CD4-positive, alpha-beta T cell treated with Interleukin-2 at 100 ng/mL for 4 hours (primary cell): ENCODE measurements at regions not wholly inside any gene's neighbourhood (a gene's known extent, or its start where the extent isn't known, plus 50 kb on each side); places are given as distances from the start of the nearest gene placed in this dataset.

Experiments
- DNase-seq: peaks from one replicate; pipeline ENCODE4 v3.0.0-alpha.2; 2020; ENCODE audit warnings: low spot score

GRCh38 chr17:27391427-27391826, 64.8 kb upstream of the KSR1 start:
- DNase-seq, result no peak

- no peak for DNase-seq
Measured at GRCh38 chr17:27396045-27396444, 60.2 kb upstream of the KSR1 start.

- no peak for DNase-seq
Measured at GRCh38 chr17:27396941-27397340, 59.3 kb upstream of the KSR1 start.

GRCh38 chr17:27398691-27399090, 57.6 kb upstream of the KSR1 start:
- no peak for DNase-seq

- no peak for DNase-seq
Measured at GRCh38 chr17:27400991-27401390, 55.3 kb upstream of the KSR1 start.

GRCh38 chr17:27402943-27403342, 53.3 kb upstream of the KSR1 start:
- no peak for DNase-seq

GRCh38 chr17:27403480-27404005, 52.7 kb upstream of the KSR1 start:
- no peak for DNase-seq

- DNase-seq, result no peak
Measured at GRCh38 chr17:27404676-27405075, 51.6 kb upstream of the KSR1 start.
